Fibroblast of pulmonary artery (primary cell): ENCODE measurements at regions not wholly inside any gene's neighbourhood (a gene's known extent, or its start where the extent isn't known, plus 50 kb on each side); places are given as distances from the start of the nearest gene placed in this dataset.

ENCODE experiments used
- DNase-seq: peaks from one replicate; pipeline ENCODE4 v3.0.0-alpha.2; 2010; ENCODE audit warnings: low read depth
- H3K4me3 ChIP-seq: replicated peaks from 2 replicates; pipeline ENCODE4 v1.5.1; 2011; ENCODE audit warnings: low read depth, mild to moderate bottlenecking, control low read depth, low read length, moderate library complexity
- CTCF ChIP-seq: IDR thresholded peaks from 2 replicates; pipeline ENCODE4 v1.5.1; 2011; ENCODE audit warnings: mild to moderate bottlenecking, control low read depth, low read length, inconsistent platforms; ENCODE audit errors: missing control alignments

- TF ChIP-seq CTCF, result peak; percentile 16
- H3K4me3 ChIP-seq, result no peak overlapping the region
- DNase-seq, result peak; percentile 91
Observed at GRCh38 chr1:245085508-245086095, 69.2 kb upstream of the KIF26B start.

- TF ChIP-seq CTCF, result no peak
- no peak for DNase-seq
- H3K4me3 ChIP-seq, result no peak overlapping the region
Observed at GRCh38 chr1:245084551-245084950, 70.2 kb upstream of the KIF26B start.

- no peak overlapping the region for H3K4me3 ChIP-seq
- TF ChIP-seq CTCF, result peak; percentile 90
- DNase-seq, result peak; percentile 87
Observed at GRCh38 chr1:245079021-245079609, 75.7 kb upstream of the KIF26B start.

GRCh38 chr1:245074898-245075297 is 79.9 kb upstream of the KIF26B start:
- TF ChIP-seq CTCF, result no peak
- no peak overlapping the region for H3K4me3 ChIP-seq
- no peak for DNase-seq

GRCh38 chr1:245074232-245074747 is 80.5 kb upstream of the KIF26B start:
- no peak for TF ChIP-seq CTCF
- no peak for DNase-seq
- H3K4me3 ChIP-seq, result no peak overlapping the region

- no peak overlapping the region for H3K4me3 ChIP-seq
- no peak for DNase-seq
- TF ChIP-seq CTCF, result no peak
Observed at GRCh38 chr1:245070836-245071615, 83.8 kb upstream of the KIF26B start.
